Liver (tissue), 3 donors: ENCODE measurements at regions not wholly inside any gene's neighbourhood (a gene's known extent, or its start where the extent isn't known, plus 50 kb on each side); places are given as distances from the start of the nearest gene placed in this dataset.

Experiments used
- CTCF ChIP-seq: fragments of 150-350 bp; IDR thresholded peaks from 2 replicates; pipeline ENCODE4 v1.5.1; 2017; ENCODE audit warnings: improper control_type of control experiment, low read depth, low read length; ENCODE audit not compliant: missing input control
- JUND ChIP-seq, 2 donors: IDR thresholded peaks; 2 replicates each; pipeline ENCODE4 v1.6.1; 2016; ENCODE audit warnings: antibody characterized with exemption in 2 of 2
- MAX ChIP-seq: IDR thresholded peaks from 2 replicates; pipeline ENCODE4 v1.6.1; 2016; ENCODE audit warnings: antibody characterized with exemption
- NR2F2 ChIP-seq: IDR thresholded peaks from 2 replicates; pipeline ENCODE4 v1.6.1; 2016; ENCODE audit warnings: antibody characterized with exemption
- RAD21 ChIP-seq, 2 donors: IDR thresholded peaks; 2 replicates each; pipeline ENCODE4 v1.6.1; 2016; ENCODE audit warnings: antibody characterized with exemption in 2 of 2, mild to moderate bottlenecking in 2 of 2
- REST ChIP-seq: IDR thresholded peaks from 2 replicates; pipeline ENCODE4 v1.6.1; 2016; ENCODE audit warnings: antibody characterized with exemption, mild to moderate bottlenecking
- RXRA ChIP-seq, 2 donors: IDR thresholded peaks; 2 replicates each; pipeline ENCODE4 v1.6.1; 2017 to 2018; ENCODE audit warnings: antibody characterized with exemption in 2 of 2, mild to moderate bottlenecking in 1 of 2
- TAF1 ChIP-seq: conservative IDR thresholded peaks from 2 replicates; pipeline ENCODE4 v1.6.1; 2016; ENCODE audit warnings: antibody characterized with exemption, mild to moderate bottlenecking
- YY1 ChIP-seq: IDR thresholded peaks from 2 replicates; pipeline ENCODE4 v1.6.1; 2016; ENCODE audit warnings: antibody characterized with exemption, mild to moderate bottlenecking
- donor health status: healthy.
- donor health status: healthy.

- no peak for TF ChIP-seq CTCF
- TF ChIP-seq RAD21 (IDR thresholded peaks at IDR 0.05) = no peak
- TF ChIP-seq NR2F2 = no peak
- TF ChIP-seq JUND (IDR thresholded peaks at IDR 0.05) = no peak
- no peak for TF ChIP-seq MAX
- no peak for TF ChIP-seq RXRA (IDR thresholded peaks at IDR 0.05)
- TF ChIP-seq TAF1 = no peak
- no peak for TF ChIP-seq REST
- no peak for TF ChIP-seq YY1
Observed at GRCh38 chr9:32879335-32879734, 96.0 kb downstream of the TMEM215 start.
